ENCODE measurements at regions not wholly inside any gene's neighbourhood (a gene's known extent, or its start where the extent isn't known, plus 50 kb on each side); places are given as distances from the start of the nearest gene placed in this dataset.

GRCh38 chr14:66056268-66056907, 429.8 kb upstream of the CCDC196 start:
- ATAC-seq (ENCODE audit: low FRiP score) = no peak
- DNase-seq (ENCODE audit: low spot score) = no peak
- TF ChIP-seq CTCF (IDR thresholded peaks at IDR 0.05) = no peak

- ATAC-seq (ENCODE audit: low FRiP score) (no peak), DNase-seq (ENCODE audit: low spot score) (no peak)
- TF ChIP-seq CTCF (IDR thresholded peaks at IDR 0.05) = no peak
Observed at GRCh38 chr14:66056926-66057552, 429.1 kb upstream of the CCDC196 start.

GRCh38 chr14:66065188-66065587, 421.0 kb upstream of the CCDC196 start:
- ATAC-seq (ENCODE audit: low FRiP score) = no peak
- DNase-seq (ENCODE audit: low spot score) = no peak
- no peak for TF ChIP-seq CTCF (IDR thresholded peaks at IDR 0.05)

- DNase-seq (ENCODE audit: low spot score) = no peak
- no peak for TF ChIP-seq CTCF (IDR thresholded peaks at IDR 0.05)
- no peak for ATAC-seq (ENCODE audit: low FRiP score)
Observed at GRCh38 chr14:66066981-66067776, 419.0 kb upstream of the CCDC196 start.

GRCh38 chr14:66069036-66069435, 417.1 kb upstream of the CCDC196 start:
- ATAC-seq (ENCODE audit: low FRiP score) (no peak), DNase-seq (ENCODE audit: low spot score) (no peak)
- no peak for TF ChIP-seq CTCF (IDR thresholded peaks at IDR 0.05)

- ATAC-seq (ENCODE audit: low FRiP score) (no peak), DNase-seq (ENCODE audit: low spot score) (no peak)
- TF ChIP-seq CTCF (IDR thresholded peaks at IDR 0.05) = no peak
Observed at GRCh38 chr14:66069830-66070541, 416.2 kb upstream of the CCDC196 start.

Measured in omental fat pad (tissue), 3 donors.